T-helper 1 cell (primary cell): ENCODE measurements at regions not wholly inside any gene's neighbourhood (a gene's known extent, or its start where the extent isn't known, plus 50 kb on each side); places are given as distances from the start of the nearest gene placed in this dataset.
"Not testable (repeated sequence)": the region's sequence is repeated elsewhere in the genome, so short reads cannot be mapped to it uniquely, and the experiment has no call there.

Experiments used
- DNase-seq, 5 donors: peaks; one replicate each; pipeline ENCODE4 v3.0.0-alpha.2; 2012 to 2020

- DNase-seq, result no peak
These were observed 996.4 kb upstream of the WWC1 start for GRCh38 chr5:167294882-167295680.

- no peak for DNase-seq
These were observed 995.8 kb upstream of the WWC1 start for GRCh38 chr5:167295681-167296005.

- no peak for DNase-seq
These were observed 995.4 kb upstream of the WWC1 start for GRCh38 chr5:167296066-167296465.

- no peak for DNase-seq
These were observed 994.8 kb upstream of the WWC1 start for GRCh38 chr5:167296661-167297060.

- not testable (repeated sequence) for DNase-seq
These were observed 991.6 kb upstream of the WWC1 start for GRCh38 chr5:167299861-167300260.

GRCh38 chr5:167303582-167303981, 987.9 kb upstream of the WWC1 start:
- DNase-seq, result no peak

- no peak for DNase-seq
These were observed 986.5 kb upstream of the WWC1 start for GRCh38 chr5:167304834-167305469.

- DNase-seq, result no peak
These were observed 985.7 kb upstream of the WWC1 start for GRCh38 chr5:167305591-167306213.

- no peak for DNase-seq
These were observed 984.4 kb upstream of the WWC1 start for GRCh38 chr5:167307042-167307441.

- DNase-seq, result no peak
These were observed 983.0 kb upstream of the WWC1 start for GRCh38 chr5:167308466-167308865.

- DNase-seq, result no peak
These were observed 981.4 kb upstream of the WWC1 start for GRCh38 chr5:167309941-167310517.

- no peak for DNase-seq
These were observed 980.1 kb upstream of the WWC1 start for GRCh38 chr5:167311340-167311739.

- no peak for DNase-seq
These were observed 979.2 kb upstream of the WWC1 start for GRCh38 chr5:167312225-167312624.

- no peak for DNase-seq
These were observed 975.7 kb upstream of the WWC1 start for GRCh38 chr5:167315762-167316161.

GRCh38 chr5:167317884-167318283, 973.6 kb upstream of the WWC1 start:
- DNase-seq, result no peak

GRCh38 chr5:167319243-167319642, 972.2 kb upstream of the WWC1 start:
- no peak for DNase-seq

GRCh38 chr5:167320019-167320418, 971.4 kb upstream of the WWC1 start:
- DNase-seq, result no peak

- no peak for DNase-seq
These were observed 959.1 kb upstream of the WWC1 start for GRCh38 chr5:167332309-167332708.

GRCh38 chr5:167336161-167336560, 955.3 kb upstream of the WWC1 start:
- no peak for DNase-seq

- DNase-seq, result no peak
These were observed 952.2 kb upstream of the WWC1 start for GRCh38 chr5:167339205-167339604.

GRCh38 chr5:167346461-167346860, 945.0 kb upstream of the WWC1 start:
- DNase-seq, result no peak

GRCh38 chr5:167348251-167348926, 943.1 kb upstream of the WWC1 start:
- no peak for DNase-seq

GRCh38 chr5:167348980-167349379, 942.5 kb upstream of the WWC1 start:
- DNase-seq, result no peak
